Gastrocnemius medialis (tissue), 4 donors: ENCODE measurements at regions not wholly inside any gene's neighbourhood (a gene's known extent, or its start where the extent isn't known, plus 50 kb on each side); places are given as distances from the start of the nearest gene placed in this dataset.

Experiments used
- ATAC-seq, 2 donors: fragments of 150-250 bp; one replicate each; pipeline ENCODE4 v1.9.1; 2016
- DNase-seq, 2 donors: peaks; one replicate each; pipeline ENCODE4 v3.0.0-alpha.2; 2019
- H3K27ac ChIP-seq, 4 donors: fragments of 200-600 bp; sonication (generic); 1 replicate in 1 of 4; 2 replicates in 3 of 4; pipeline ENCODE4 v1.5.1; 2016 to 2018; ENCODE audit warnings: mild to moderate bottlenecking in 2 of 4, moderate library complexity in 1 of 4
- H3K27me3 ChIP-seq, 3 donors: fragments of 200-600 bp; sonication (generic) in 2 of 3; 1 replicate in 1 of 3; 2 replicates in 2 of 3; pipeline versions ENCODE4 v1.5.1 to v1.6.0; 2016 to 2019; ENCODE audit warnings: mild to moderate bottlenecking in 1 of 3, moderate library complexity in 1 of 3
- H3K36me3 ChIP-seq, 2 donors: fragments of 200-600 bp; sonication (generic) in 1 of 2; one replicate each; pipeline ENCODE4 v1.5.1; 2017 to 2018
- H3K4me1 ChIP-seq, 2 donors: fragments of 200-600 bp; sonication (generic) in 1 of 2; one replicate each; pipeline ENCODE4 v1.5.1; 2016 to 2017; ENCODE audit warnings: mild to moderate bottlenecking in 2 of 2
- H3K4me3 ChIP-seq, 4 donors: fragments of 200-600 bp; sonication (generic) in 3 of 4; 1 replicate in 1 of 4; 2 replicates in 3 of 4; pipeline ENCODE4 v1.5.1; 2016 to 2019; ENCODE audit warnings: mild to moderate bottlenecking in 2 of 4
- H3K9me3 ChIP-seq, 3 donors: fragments of 200-600 bp; sonication (generic) in 2 of 3; 1 replicate in 1 of 3; 2 replicates in 2 of 3; pipeline ENCODE4 v1.5.1; 2016 to 2019
- CTCF ChIP-seq, 5 experiments: fragments of 450-650 bp in 3 of 5; fragments of 200-600 bp in 2 of 5; sonication (generic) in 2 of 5; IDR thresholded peaks in 4 of 5; conservative IDR thresholded peaks in 1 of 5; 1 replicate in 4 of 5; 2 replicates in 1 of 5; pipeline ENCODE4 v1.5.1; 2016 to 2019; ENCODE audit warnings: antibody characterized with exemption in 5 of 5, mild to moderate bottlenecking in 3 of 5, moderate library complexity in 3 of 5
- POLR2A ChIP-seq, 2 donors: fragments of 450-650 bp; IDR thresholded peaks; one replicate each; pipeline ENCODE4 v1.6.1; 2017; ENCODE audit warnings: antibody characterized with exemption in 2 of 2, mild to moderate bottlenecking in 2 of 2, moderate library complexity in 2 of 2
- in situ Hi-C, 4 donors: fragments of 200-750 bp; cut with MboI; loops; one replicate each; pipeline versions ENCODE4 v1.15.0 to v1.8.0; 2017; ENCODE audit warnings: low sequenced_read_pairs in 4 of 4
- intact Hi-C: fragments of 100-400 bp; cut with DNase I; formaldehyde crosslinking; loops from one replicate; pipeline ENCODE4 v1.15.1; 2023; ENCODE audit warnings: low total_unique reads

- no peaks in the 10 kb centered on the region for H3K9me3 ChIP-seq
- no peaks in the 10 kb centered on the region for H3K36me3 ChIP-seq
- in situ Hi-C loops (no loop called here), intact Hi-C loops (no loop called here)
- H3K4me3 ChIP-seq = no peak overlapping the region
- ATAC-seq (no peak), DNase-seq (no peak)
- TF ChIP-seq POLR2A (IDR thresholded peaks at IDR 0.05) = no peak
- no peak for TF ChIP-seq CTCF (IDR thresholded peaks at IDR 0.05 in 4 of 5, conservative IDR thresholded peaks at IDR 0.05 in 1 of 5)
- no peaks in the 10 kb centered on the region for H3K4me1 ChIP-seq
- H3K27ac ChIP-seq = no peak overlapping the region
- H3K27me3 ChIP-seq = no peaks in the 10 kb centered on the region
These were observed 1624.7 kb upstream of the LRRTM3 start for GRCh38 chr10:65301181-65301580.

DNA sequence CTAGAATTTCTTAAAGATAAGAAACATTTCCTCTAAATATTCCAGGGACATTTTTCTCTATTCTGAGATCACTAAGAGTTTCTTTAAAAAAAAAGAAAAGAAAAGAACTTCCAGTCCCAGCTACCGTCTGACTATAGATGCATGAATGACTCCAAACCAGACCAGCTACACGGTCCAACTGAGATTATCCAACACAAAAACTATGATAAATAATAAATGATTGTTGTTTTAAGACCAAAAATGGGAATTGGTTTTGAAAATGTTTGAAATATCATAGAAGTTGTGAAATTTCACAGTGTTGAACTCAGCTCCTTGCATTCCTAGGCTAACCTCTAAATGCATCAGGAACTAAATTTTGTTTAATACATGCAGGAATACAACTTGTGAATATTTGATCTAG is 1619.6 kb upstream of the LRRTM3 start:
- ATAC-seq = no peak
- intact Hi-C loops (no loop called here), in situ Hi-C loops (no loop called here)
- no peaks in the 10 kb centered on the region for H3K4me1 ChIP-seq
- no peaks in the 10 kb centered on the region for H3K27me3 ChIP-seq
- H3K4me3 ChIP-seq = no peak overlapping the region
- no peaks in the 10 kb centered on the region for H3K9me3 ChIP-seq
- no peak overlapping the region for H3K27ac ChIP-seq
- H3K36me3 ChIP-seq = no peaks in the 10 kb centered on the region
- no peak for DNase-seq
- TF ChIP-seq POLR2A (IDR thresholded peaks at IDR 0.05) (no peak), CTCF (IDR thresholded peaks at IDR 0.05 in 4 of 5, conservative IDR thresholded peaks at IDR 0.05 in 1 of 5) (no peak)

- intact Hi-C loops = no loop called here
- TF ChIP-seq CTCF (IDR thresholded peaks at IDR 0.05 in 4 of 5, conservative IDR thresholded peaks at IDR 0.05 in 1 of 5) = no peak
- TF ChIP-seq POLR2A (IDR thresholded peaks at IDR 0.05) = no peak
- Histone ChIP-seq H3K27me3 (no peaks in the 10 kb centered on the region), H3K4me1 (no peaks in the 10 kb centered on the region), H3K27ac (no peak overlapping the region), H3K36me3 (no peaks in the 10 kb centered on the region), H3K9me3 (no peaks in the 10 kb centered on the region), H3K4me3 (no peak overlapping the region)
- in situ Hi-C loops = no loop called here
- ATAC-seq (no peak), DNase-seq (no peak)
These were observed 1613.0 kb upstream of the LRRTM3 start for GRCh38 chr10:65312876-65313275.

- TF ChIP-seq POLR2A (IDR thresholded peaks at IDR 0.05) = no peak
- no peak for TF ChIP-seq CTCF (IDR thresholded peaks at IDR 0.05 in 4 of 5, conservative IDR thresholded peaks at IDR 0.05 in 1 of 5)
- Histone ChIP-seq H3K4me3 (no peak overlapping the region), H3K27ac (no peak overlapping the region), H3K36me3 (no peaks in the 10 kb centered on the region), H3K4me1 (no peaks in the 10 kb centered on the region), H3K27me3 (no peaks in the 10 kb centered on the region), H3K9me3 (no peaks in the 10 kb centered on the region)
- intact Hi-C loops = no loop called here
- DNase-seq (no peak), ATAC-seq (no peak)
- in situ Hi-C loops = no loop called here
These were observed 1612.4 kb upstream of the LRRTM3 start for GRCh38 chr10:65313406-65313805.

GRCh38 chr10:65314253-65314652 is 1611.6 kb upstream of the LRRTM3 start:
- DNase-seq (no peak), ATAC-seq (no peak)
- Histone ChIP-seq H3K27ac (no peak overlapping the region), H3K27me3 (no peaks in the 10 kb centered on the region), H3K36me3 (no peaks in the 10 kb centered on the region), H3K4me3 (no peak overlapping the region), H3K4me1 (peaks cover 0 to 2% of the 10 kb centered on the region in 2 donors), H3K9me3 (no peaks in the 10 kb centered on the region)
- in situ Hi-C loops = no loop called here
- TF ChIP-seq CTCF (IDR thresholded peaks at IDR 0.05 in 4 of 5, conservative IDR thresholded peaks at IDR 0.05 in 1 of 5) (no peak), POLR2A (IDR thresholded peaks at IDR 0.05) (no peak)
- intact Hi-C loops = no loop called here
